Astrocyte (in vitro differentiated cells and primary cell): ENCODE measurements at regions not wholly inside any gene's neighbourhood (a gene's known extent, or its start where the extent isn't known, plus 50 kb on each side); places are given as distances from the start of the nearest gene placed in this dataset.
A peak's percentile ranks its signal among the peaks of the same experiment; 100 is the strongest.

ENCODE experiments used
- DNase-seq: peaks from one replicate; pipeline ENCODE4 v3.0.0-alpha.2; 2010; ENCODE audit warnings: low read depth
- FAIRE-seq: peaks from 2 replicates; lab custom pipeline; 2011; peaks lifted over from hg19 to GRCh38; lab: Jason Lieb, UNC
- H2AFZ ChIP-seq: 2 replicates; pipeline ENCODE4 v1.6.0; 2012; ENCODE audit warnings: low read depth, low read length, inconsistent platforms
- H3K27ac ChIP-seq: 2 replicates; pipeline ENCODE4 v1.5.1; 2011; ENCODE audit warnings: low read depth, low read length, inconsistent platforms
- H3K27me3 ChIP-seq: 2 replicates; pipeline ENCODE4 v1.6.0; 2011; ENCODE audit warnings: low read length, inconsistent platforms; ENCODE audit not compliant: insufficient read depth
- H3K36me3 ChIP-seq: 2 replicates; pipeline ENCODE4 v1.5.1; 2011; ENCODE audit warnings: low read length, inconsistent platforms; ENCODE audit not compliant: insufficient read depth
- H3K4me1 ChIP-seq: 2 replicates; pipeline ENCODE4 v1.5.1; 2011; ENCODE audit warnings: low read length, inconsistent platforms; ENCODE audit not compliant: insufficient read depth
- H3K4me2 ChIP-seq: 2 replicates; pipeline ENCODE4 v1.6.0; 2012; ENCODE audit warnings: low read length, inconsistent platforms
- H3K4me3 ChIP-seq: 2 replicates; pipeline ENCODE4 v1.5.1; 2011; ENCODE audit warnings: low read depth, mild to moderate bottlenecking, low read length, inconsistent platforms; ENCODE audit not compliant: insufficient read depth
- H3K79me2 ChIP-seq: 2 replicates; pipeline ENCODE4 v1.6.0; 2012; ENCODE audit warnings: mild to moderate bottlenecking, low read length, inconsistent platforms; ENCODE audit not compliant: insufficient read depth
- H3K9ac ChIP-seq: 2 replicates; pipeline ENCODE4 v1.6.0; 2012; ENCODE audit warnings: mild to moderate bottlenecking, low read length, inconsistent platforms
- H3K9me3 ChIP-seq: 2 replicates; pipeline ENCODE4 v1.5.1; 2012; ENCODE audit warnings: low read depth, mild to moderate bottlenecking, low read length, inconsistent platforms; ENCODE audit not compliant: insufficient read depth
- H4K20me1 ChIP-seq: 2 replicates; pipeline ENCODE4 v1.6.0; 2012; ENCODE audit warnings: low read length, inconsistent platforms; ENCODE audit not compliant: insufficient read depth
- H3K27ac Mint-ChIP-seq: one replicate; pipeline ENCODE4 v1.8.0; 2021; ENCODE audit warnings: mild to moderate bottlenecking, mixed read lengths; ENCODE audit not compliant: unreplicated experiment
- H3K27me3 Mint-ChIP-seq: one replicate; pipeline ENCODE4 v1.8.0; 2021; ENCODE audit warnings: low read depth, mixed read lengths; ENCODE audit not compliant: unreplicated experiment
- H3K36me3 Mint-ChIP-seq: one replicate; pipeline ENCODE4 v1.8.0; 2021; ENCODE audit warnings: low read depth, mixed read lengths; ENCODE audit not compliant: unreplicated experiment
- H3K4me1 Mint-ChIP-seq: one replicate; pipeline ENCODE4 v1.8.0; 2021; ENCODE audit warnings: low read depth, mixed read lengths; ENCODE audit not compliant: unreplicated experiment
- H3K4me3 Mint-ChIP-seq: one replicate; pipeline ENCODE4 v1.8.0; 2021; ENCODE audit warnings: mild to moderate bottlenecking, moderate library complexity, mixed read lengths; ENCODE audit not compliant: unreplicated experiment
- H3K9me3 Mint-ChIP-seq: one replicate; pipeline ENCODE4 v1.8.0; 2021; ENCODE audit warnings: mild to moderate bottlenecking, mixed read lengths; ENCODE audit not compliant: unreplicated experiment
- EZH2 ChIP-seq: IDR thresholded peaks from 2 replicates; pipeline ENCODE4 v1.6.1; 2012; ENCODE audit warnings: mild to moderate bottlenecking, low read length, inconsistent platforms; ENCODE audit not compliant: insufficient read depth
- TF ChIP-seq, protein P1 (sequence below): IDR thresholded peaks from 2 replicates; pipeline ENCODE4 v1.5.1; 2011; ENCODE audit warnings: low read depth, mild to moderate bottlenecking, inconsistent platforms, low read length, moderate library complexity; ENCODE audit not compliant: insufficient read depth

DNA sequence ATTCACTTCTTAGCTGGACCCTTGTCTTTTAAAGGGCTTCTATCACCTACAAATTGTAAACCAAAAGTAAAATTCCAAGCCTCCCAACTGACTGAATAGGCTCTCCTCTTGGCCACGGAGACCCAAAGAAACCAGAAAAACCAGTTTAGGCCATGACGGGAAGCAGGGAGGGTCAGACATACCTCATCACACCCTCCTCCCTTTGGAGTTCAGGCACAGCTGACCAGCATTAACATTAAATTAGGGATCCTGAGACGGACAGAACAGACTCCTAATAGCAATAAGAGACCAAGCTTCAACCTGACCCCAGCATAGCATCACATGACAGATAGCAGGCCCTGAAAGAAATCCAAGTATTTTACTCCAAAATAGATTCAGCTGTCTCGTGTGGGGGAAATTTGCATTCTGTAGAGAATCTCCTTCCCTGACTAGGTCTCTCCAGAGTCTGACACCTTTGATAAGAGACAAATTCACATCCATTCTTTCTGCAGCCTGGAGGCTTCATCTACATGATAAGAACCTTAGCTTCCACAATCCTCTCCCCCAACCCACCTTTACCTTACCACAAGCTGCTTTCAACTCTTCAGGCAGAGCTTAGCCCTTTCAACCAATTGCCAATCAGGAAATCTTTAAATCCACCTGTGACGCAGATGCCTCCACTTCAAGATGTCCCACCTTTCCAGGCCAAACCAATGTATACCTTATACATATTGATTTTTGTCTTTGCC is 177.1 kb upstream of the RAB4A start:
- no peak for TF ChIP-seq EZH2
- TF ChIP-seq, protein P1, sequence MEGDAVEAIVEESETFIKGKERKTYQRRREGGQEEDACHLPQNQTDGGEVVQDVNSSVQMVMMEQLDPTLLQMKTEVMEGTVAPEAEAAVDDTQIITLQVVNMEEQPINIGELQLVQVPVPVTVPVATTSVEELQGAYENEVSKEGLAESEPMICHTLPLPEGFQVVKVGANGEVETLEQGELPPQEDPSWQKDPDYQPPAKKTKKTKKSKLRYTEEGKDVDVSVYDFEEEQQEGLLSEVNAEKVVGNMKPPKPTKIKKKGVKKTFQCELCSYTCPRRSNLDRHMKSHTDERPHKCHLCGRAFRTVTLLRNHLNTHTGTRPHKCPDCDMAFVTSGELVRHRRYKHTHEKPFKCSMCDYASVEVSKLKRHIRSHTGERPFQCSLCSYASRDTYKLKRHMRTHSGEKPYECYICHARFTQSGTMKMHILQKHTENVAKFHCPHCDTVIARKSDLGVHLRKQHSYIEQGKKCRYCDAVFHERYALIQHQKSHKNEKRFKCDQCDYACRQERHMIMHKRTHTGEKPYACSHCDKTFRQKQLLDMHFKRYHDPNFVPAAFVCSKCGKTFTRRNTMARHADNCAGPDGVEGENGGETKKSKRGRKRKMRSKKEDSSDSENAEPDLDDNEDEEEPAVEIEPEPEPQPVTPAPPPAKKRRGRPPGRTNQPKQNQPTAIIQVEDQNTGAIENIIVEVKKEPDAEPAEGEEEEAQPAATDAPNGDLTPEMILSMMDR = no peak
- Histone ChIP-seq H3K36me3 (no peaks in the 10 kb centered on the region), H3K4me1 (no peaks in the 10 kb centered on the region), H3K4me3 (no peak overlapping the region), H3K27ac (no peak overlapping the region), H2AFZ (no peak overlapping the region), H4K20me1 (no peaks in the 10 kb centered on the region), H3K79me2 (no peaks in the 10 kb centered on the region), H3K9ac (no peak overlapping the region), H3K4me2 (no peak overlapping the region), H3K27me3 (peaks cover 2% of the 10 kb centered on the region), H3K9me3 (no peaks in the 10 kb centered on the region)
- H3K36me3 Mint-ChIP-seq = peaks cover 2% of the 10 kb centered on the region
- no peak overlapping the region for H3K27ac Mint-ChIP-seq
- H3K27me3 Mint-ChIP-seq = peaks cover 25% of the 10 kb centered on the region
- peaks cover 1% of the 10 kb centered on the region for H3K9me3 Mint-ChIP-seq
- FAIRE-seq (no peak), DNase-seq (no peak)
- H3K4me3 Mint-ChIP-seq = no peak overlapping the region
- H3K4me1 Mint-ChIP-seq = peaks cover 23% of the 10 kb centered on the region

DNA sequence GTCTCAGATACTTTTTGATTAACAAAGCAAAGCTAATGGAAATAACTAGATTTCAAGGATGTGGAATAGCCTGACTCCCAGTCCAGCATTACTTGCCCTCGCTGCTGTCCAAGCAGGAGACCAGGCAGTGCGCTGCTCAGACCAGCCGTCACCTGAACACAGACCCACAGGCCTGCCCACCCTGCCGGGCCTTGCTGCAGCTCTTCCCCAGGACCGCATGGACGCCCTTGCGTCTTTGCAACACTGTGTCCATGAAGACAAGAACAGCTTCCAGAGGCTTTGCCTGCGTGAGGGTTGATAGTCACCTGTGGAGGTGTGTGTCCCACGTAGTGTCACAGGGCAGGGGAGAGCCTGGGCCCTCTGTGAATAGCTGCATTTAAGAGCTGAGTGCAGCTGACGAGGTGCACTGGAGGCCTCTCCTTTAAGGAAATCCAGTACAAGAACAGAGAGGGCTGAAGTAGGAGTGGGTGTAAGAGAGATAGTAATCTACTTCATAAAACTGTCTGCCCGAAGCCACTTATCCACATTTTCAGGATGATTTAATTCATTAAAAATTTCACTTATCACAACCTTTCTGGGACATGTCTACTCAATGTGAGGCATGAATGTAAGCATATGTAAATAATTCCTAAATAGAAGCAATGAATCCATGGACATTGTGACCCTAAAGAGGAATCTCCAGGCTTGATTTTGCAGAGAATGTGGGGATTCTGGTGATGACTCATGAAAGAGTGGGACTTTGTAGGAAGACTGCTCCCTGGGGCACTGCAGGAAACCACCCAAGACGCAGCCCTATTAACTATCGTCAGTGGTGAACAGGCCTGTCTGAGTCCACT is 176.2 kb upstream of the RAB4A start:
- H3K27me3 Mint-ChIP-seq = peaks cover 22% of the 10 kb centered on the region
- H3K9ac ChIP-seq = no peak overlapping the region
- no peak overlapping the region for H3K4me2 ChIP-seq
- no peaks in the 10 kb centered on the region for H3K4me1 ChIP-seq
- DNase-seq (peak; percentile 48), FAIRE-seq (no peak)
- H3K9me3 Mint-ChIP-seq = peaks cover 1% of the 10 kb centered on the region
- H3K36me3 ChIP-seq = no peaks in the 10 kb centered on the region
- no peak overlapping the region for H3K27ac ChIP-seq
- TF ChIP-seq EZH2 = no peak
- TF ChIP-seq, protein P1 = no peak
- peaks cover 2% of the 10 kb centered on the region for H3K36me3 Mint-ChIP-seq
- peaks cover 2% of the 10 kb centered on the region for H3K27me3 ChIP-seq
- peaks cover 23% of the 10 kb centered on the region for H3K4me1 Mint-ChIP-seq
- H4K20me1 ChIP-seq = no peaks in the 10 kb centered on the region
- peak overlapping the region; percentile 66 for H3K4me3 Mint-ChIP-seq
- H3K4me3 ChIP-seq = no peak overlapping the region
- no peaks in the 10 kb centered on the region for H3K79me2 ChIP-seq
- no peaks in the 10 kb centered on the region for H3K9me3 ChIP-seq
- no peak overlapping the region for H2AFZ ChIP-seq
- no peak overlapping the region for H3K27ac Mint-ChIP-seq
